ENCODE measurements at regions not wholly inside any gene's neighbourhood (a gene's known extent, or its start where the extent isn't known, plus 50 kb on each side); places are given as distances from the start of the nearest gene placed in this dataset.

- no peak for DNase-seq
- H3K27ac ChIP-seq (ENCODE audit: low read length), result no peak overlapping the region
- H3K4me2 ChIP-seq (ENCODE audit: low read depth, low read length), result no peak overlapping the region
- H3K4me3 ChIP-seq (ENCODE audit: low read length), result no peak overlapping the region
- H4K20me1 ChIP-seq (ENCODE audit: insufficient read depth, low read length), result no peaks in the 10 kb centered on the region
- H3K79me2 ChIP-seq (ENCODE audit: low read length), result no peaks in the 10 kb centered on the region
- no peak overlapping the region for H3K9ac ChIP-seq (ENCODE audit: low read length)
- no peak overlapping the region for H2AFZ ChIP-seq (ENCODE audit: low read length)
- H3K4me1 ChIP-seq (ENCODE audit: low read length), result no peaks in the 10 kb centered on the region
- H3K36me3 ChIP-seq (replicated peaks; ENCODE audit: insufficient read depth, low read length), result no peaks in the 10 kb centered on the region
- TF ChIP-seq CTCF (IDR thresholded peaks at IDR 0.05; ENCODE audit: low read length) (no peak), EZH2 (optimal IDR thresholded peaks at IDR 0.05; ENCODE audit: low read depth, low read length) (no peak), EZH2phosphoT487 (IDR thresholded peaks at IDR 0.05; ENCODE audit: low read length) (no peak)
- H3F3A ChIP-seq (ENCODE audit: insufficient read depth, low read length), result no peaks in the 10 kb centered on the region
- H3K9me2 ChIP-seq (replicated peaks; ENCODE audit: insufficient read depth, low read length), result no peaks in the 10 kb centered on the region
- H3K9me3 ChIP-seq (replicated peaks; ENCODE audit: insufficient read depth, low read length), result no peaks in the 10 kb centered on the region
- H3K27me3 ChIP-seq (replicated peaks; ENCODE audit: insufficient read depth, low read length), result no peaks in the 10 kb centered on the region
Measured at GRCh38 chr12:68514807-68515411, 95.8 kb upstream of the RAP1B start.

- Histone ChIP-seq H3F3A (ENCODE audit: insufficient read depth, low read length) (no peaks in the 10 kb centered on the region), H3K27ac (ENCODE audit: low read length) (no peak overlapping the region), H4K20me1 (ENCODE audit: insufficient read depth, low read length) (no peaks in the 10 kb centered on the region), H3K4me2 (ENCODE audit: low read depth, low read length) (no peak overlapping the region), H3K9me2 (replicated peaks; ENCODE audit: insufficient read depth, low read length) (no peaks in the 10 kb centered on the region), H3K4me3 (ENCODE audit: low read length) (no peak overlapping the region), H3K27me3 (replicated peaks; ENCODE audit: insufficient read depth, low read length) (no peaks in the 10 kb centered on the region), H3K4me1 (ENCODE audit: low read length) (no peaks in the 10 kb centered on the region), H3K79me2 (ENCODE audit: low read length) (no peaks in the 10 kb centered on the region), H3K36me3 (replicated peaks; ENCODE audit: insufficient read depth, low read length) (no peaks in the 10 kb centered on the region), H2AFZ (ENCODE audit: low read length) (no peak overlapping the region), H3K9ac (ENCODE audit: low read length) (no peak overlapping the region), H3K9me3 (replicated peaks; ENCODE audit: insufficient read depth, low read length) (no peaks in the 10 kb centered on the region)
- TF ChIP-seq CTCF (IDR thresholded peaks at IDR 0.05; ENCODE audit: low read length) (no peak), EZH2 (optimal IDR thresholded peaks at IDR 0.05; ENCODE audit: low read depth, low read length) (no peak), EZH2phosphoT487 (IDR thresholded peaks at IDR 0.05; ENCODE audit: low read length) (no peak)
- no peak for DNase-seq
Measured at GRCh38 chr12:68515793-68516192, 94.9 kb upstream of the RAP1B start.

- Histone ChIP-seq H3K79me2 (ENCODE audit: low read length) (no peaks in the 10 kb centered on the region), H3K9ac (ENCODE audit: low read length) (no peak overlapping the region), H3K9me2 (replicated peaks; ENCODE audit: insufficient read depth, low read length) (no peaks in the 10 kb centered on the region), H3F3A (ENCODE audit: insufficient read depth, low read length) (no peaks in the 10 kb centered on the region), H3K4me2 (ENCODE audit: low read depth, low read length) (no peak overlapping the region), H2AFZ (ENCODE audit: low read length) (no peak overlapping the region), H3K27me3 (replicated peaks; ENCODE audit: insufficient read depth, low read length) (no peaks in the 10 kb centered on the region), H3K27ac (ENCODE audit: low read length) (no peak overlapping the region), H3K4me1 (ENCODE audit: low read length) (no peaks in the 10 kb centered on the region), H3K4me3 (ENCODE audit: low read length) (no peak overlapping the region), H4K20me1 (ENCODE audit: insufficient read depth, low read length) (no peaks in the 10 kb centered on the region), H3K36me3 (replicated peaks; ENCODE audit: insufficient read depth, low read length) (no peaks in the 10 kb centered on the region), H3K9me3 (replicated peaks; ENCODE audit: insufficient read depth, low read length) (no peaks in the 10 kb centered on the region)
- TF ChIP-seq EZH2 (optimal IDR thresholded peaks at IDR 0.05; ENCODE audit: low read depth, low read length), result no peak
- no peak for TF ChIP-seq EZH2phosphoT487 (IDR thresholded peaks at IDR 0.05; ENCODE audit: low read length)
- no peak for TF ChIP-seq CTCF (IDR thresholded peaks at IDR 0.05; ENCODE audit: low read length)
- DNase-seq, result no peak
Measured at GRCh38 chr12:68521321-68521839, 89.3 kb upstream of the RAP1B start.

Data from MM.1S (cell line).